PFSK-1 (cell line): ENCODE measurements at regions not wholly inside any gene's neighbourhood (a gene's known extent, or its start where the extent isn't known, plus 50 kb on each side); places are given as distances from the start of the nearest gene placed in this dataset.

Experiments used
- FOXP2 ChIP-seq: optimal IDR thresholded peaks from 2 replicates; pipeline ENCODE3; 2011; ENCODE audit warnings: borderline replicate concordance, control low read depth, inconsistent platforms; ENCODE audit not compliant: insufficient read depth; ENCODE audit errors: extremely low read length, extremely low read depth
- POLR2AphosphoS5 ChIP-seq: IDR thresholded peaks from 2 replicates; pipeline ENCODE4 v1.6.1; 2012; ENCODE audit warnings: low read depth, mild to moderate bottlenecking, control low read depth, low read length, moderate library complexity
- REST ChIP-seq, 2 experiments: IDR thresholded peaks; 2 replicates each; pipeline versions ENCODE4 v1.6.1 to v1.8.0; 2011 to 2012; ENCODE audit warnings: low read depth in 2 of 2, low read length in 2 of 2, control low read depth in 1 of 2, inconsistent platforms in 1 of 2, mild to moderate bottlenecking in 1 of 2, moderate library complexity in 1 of 2; ENCODE audit not compliant: insufficient read depth in 1 of 2
- SIN3A ChIP-seq: IDR thresholded peaks from 2 replicates; pipeline ENCODE4 v1.6.1; 2012; ENCODE audit warnings: mild to moderate bottlenecking, low read length, moderate library complexity, borderline replicate concordance; ENCODE audit not compliant: insufficient read depth
- TAF1 ChIP-seq: IDR thresholded peaks from 2 replicates; pipeline ENCODE4 v1.6.1; 2012; ENCODE audit warnings: low read length, control low read depth, borderline replicate concordance; ENCODE audit not compliant: insufficient read depth

- TF ChIP-seq TAF1 (no peak), POLR2AphosphoS5 (no peak), SIN3A (no peak), REST (IDR thresholded peaks at IDR 0.05; ENCODE audit: insufficient read depth in 1 of 2, low read depth in 2 of 2, low read length in 2 of 2) (no peak), FOXP2 (no peak)
These were observed 641.5 kb downstream of the LRFN5 start for GRCh38 chr14:42248131-42248530.

- TF ChIP-seq FOXP2 (no peak), TAF1 (no peak), REST (IDR thresholded peaks at IDR 0.05; ENCODE audit: insufficient read depth in 1 of 2, low read depth in 2 of 2, low read length in 2 of 2) (no peak), SIN3A (no peak), POLR2AphosphoS5 (no peak)
These were observed 634.4 kb downstream of the LRFN5 start for GRCh38 chr14:42241101-42241500.

- TF ChIP-seq REST (IDR thresholded peaks at IDR 0.05; ENCODE audit: insufficient read depth in 1 of 2, low read depth in 2 of 2, low read length in 2 of 2) (no peak), FOXP2 (no peak), TAF1 (no peak), POLR2AphosphoS5 (no peak), SIN3A (no peak)
These were observed 623.3 kb downstream of the LRFN5 start for GRCh38 chr14:42229976-42230375.

- TF ChIP-seq TAF1: no peak
- no peak for TF ChIP-seq POLR2AphosphoS5
- no peak for TF ChIP-seq FOXP2
- TF ChIP-seq SIN3A: no peak
- TF ChIP-seq REST (IDR thresholded peaks at IDR 0.05; ENCODE audit: insufficient read depth in 1 of 2, low read depth in 2 of 2, low read length in 2 of 2): no peak
These were observed 622.6 kb downstream of the LRFN5 start for GRCh38 chr14:42229294-42229693.

GRCh38 chr14:42228611-42229010 is 621.9 kb downstream of the LRFN5 start:
- no peak for TF ChIP-seq TAF1
- no peak for TF ChIP-seq REST (IDR thresholded peaks at IDR 0.05; ENCODE audit: insufficient read depth in 1 of 2, low read depth in 2 of 2, low read length in 2 of 2)
- no peak for TF ChIP-seq FOXP2
